ENCODE measurements at regions not wholly inside any gene's neighbourhood (a gene's known extent, or its start where the extent isn't known, plus 50 kb on each side); places are given as distances from the start of the nearest gene placed in this dataset.

- TF ChIP-seq NR2C2 (IDR thresholded peaks at IDR 0.05; ENCODE audit: borderline replicate concordance, control insufficient read depth, insufficient read length, low read depth) (no peak), ZNF622 (IDR thresholded peaks at IDR 0.05) (no peak)
Measured at GRCh38 chr7:133155146-133155545, 73.3 kb upstream of the CHCHD3 start (continued).

GRCh38 chr7:133155642-133156041 is 73.8 kb upstream of the CHCHD3 start:
- Histone ChIP-seq H3K4me2 (ENCODE audit: control insufficient read depth, insufficient read depth) (no peak overlapping the region), H3K36me3 (ENCODE audit: control insufficient read depth in 2 of 2, insufficient read depth in 2 of 2, low read length in 1 of 2) (no peaks in the 10 kb centered on the region), H3K27ac (ENCODE audit: control insufficient read depth, insufficient read depth) (no peak overlapping the region), H2AFZ (ENCODE audit: control insufficient read depth, low read depth, low read length) (no peak overlapping the region), H3K4me3 (no peak overlapping the region), H3K9me3 (replicated peaks; ENCODE audit: control insufficient read depth, insufficient read depth, low read length) (no peaks in the 10 kb centered on the region), H3K27me3 (replicated peaks in 1 of 2; ENCODE audit: control insufficient read depth in 2 of 2, insufficient read depth in 2 of 2, low read length in 1 of 2) (no peaks in the 10 kb centered on the region; a peak in 1 of 4 replicates), H4K20me1 (ENCODE audit: control insufficient read depth, insufficient read depth) (no peaks in the 10 kb centered on the region), H3K9ac (ENCODE audit: control insufficient read depth, insufficient read depth, low read length) (no peak overlapping the region), H3K79me2 (ENCODE audit: control insufficient read depth, insufficient read depth, low read length) (no peaks in the 10 kb centered on the region), H3K4me1 (ENCODE audit: control insufficient read depth, insufficient read depth, low read length) (no peaks in the 10 kb centered on the region)
- no peak for FAIRE-seq
- ChIA-PET POLR2A (no interaction called here), RAD21 (ENCODE audit: unreplicated experiment) (no interaction called here), CTCF (no interaction called here), SMC1A (ENCODE audit: uncharacterized antibody, unreplicated experiment) (no interaction called here)
- no peak for DNase-seq (ENCODE audit: low read depth, low spot score)
- intact Hi-C loops (cut with micrococcal nuclease; ENCODE audit: unreplicated experiment) (no loop called here), in situ Hi-C loops (cut with MboI) (no loop called here)
- no peak for ATAC-seq
- no peak for TF ChIP-seq JUND (IDR thresholded peaks at IDR 0.05; ENCODE audit: low read depth, low read length)
- no peak for TF ChIP-seq CEBPB (IDR thresholded peaks at IDR 0.05; ENCODE audit: borderline replicate concordance in 1 of 2, low read depth in 2 of 2, low read length in 2 of 2)
- TF ChIP-seq CUX1 (IDR thresholded peaks at IDR 0.05; ENCODE audit: insufficient replicate concordance, low read depth, low read length) = no peak
- no peak for TF ChIP-seq SP1 (IDR thresholded peaks at IDR 0.05; ENCODE audit: low read depth, low read length)
- no TSS peak for BruUV-seq (replicated peaks)
- 54% methylated on average over 1 of the region's 1 CpG for WGBS (ENCODE audit: insufficient coverage, insufficient replicate concordance, low lambda C conversion rate, missing lambda C conversion rate)

Measured in GM12878 (cell line).